ENCODE measurements at regions not wholly inside any gene's neighbourhood (a gene's known extent, or its start where the extent isn't known, plus 50 kb on each side); places are given as distances from the start of the nearest gene placed in this dataset.
A peak's percentile ranks its signal among the peaks of the same experiment; 100 is the strongest.

- no peak for DNase-seq
Measured at GRCh38 chr16:82236415-82236814, 66.4 kb upstream of the MPHOSPH6 start.

- no peak for DNase-seq
Measured at GRCh38 chr16:82232806-82233205, 62.8 kb upstream of the MPHOSPH6 start.

- no peak for DNase-seq
Measured at GRCh38 chr16:82231008-82231787, 61.2 kb upstream of the MPHOSPH6 start.

- DNase-seq: peak; percentile 69
Measured at GRCh38 chr16:82229800-82230619, 60.0 kb upstream of the MPHOSPH6 start.

GRCh38 chr16:82226327-82226726 lies 56.3 kb upstream of the MPHOSPH6 start:
- no peak for DNase-seq

GRCh38 chr16:82224821-82225220 lies 54.8 kb upstream of the MPHOSPH6 start:
- no peak for DNase-seq

- DNase-seq: no peak
Measured at GRCh38 chr16:82220541-82220940, 50.5 kb upstream of the MPHOSPH6 start.
